ENCODE measurements at regions not wholly inside any gene's neighbourhood (a gene's known extent, or its start where the extent isn't known, plus 50 kb on each side); places are given as distances from the start of the nearest gene placed in this dataset.
"Not testable (repeated sequence)": the region's sequence is repeated elsewhere in the genome, so short reads cannot be mapped to it uniquely, and the experiment has no call there.

DNA sequence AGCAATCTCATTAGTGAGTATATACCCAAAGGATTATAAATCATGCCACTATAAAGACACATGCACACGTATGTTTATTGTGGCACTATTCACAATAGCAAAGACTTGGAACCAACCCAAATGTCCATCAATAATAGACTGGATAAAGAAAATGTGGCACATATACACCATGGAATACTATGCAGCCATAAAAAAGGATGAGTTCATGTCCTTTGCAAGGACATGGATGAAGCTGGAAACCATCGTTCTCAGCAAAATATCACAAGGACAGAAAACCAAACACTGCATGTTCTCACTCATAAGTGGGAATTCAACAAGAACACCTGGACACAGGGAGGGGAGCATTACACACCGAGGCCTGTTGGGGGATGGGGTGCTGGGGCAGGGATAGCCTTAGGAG is 252.9 kb upstream of the MSX2 start:
- H3K27ac ChIP-seq (ENCODE audit: control insufficient read depth, insufficient read depth); FAIRE-seq; H2AFZ ChIP-seq (ENCODE audit: control insufficient read depth, low read depth, low read length); H3K36me3 ChIP-seq (ENCODE audit: control insufficient read depth in 2 of 2, insufficient read depth in 2 of 2, low read length in 1 of 2); H3K4me3 ChIP-seq; H4K20me1 ChIP-seq (ENCODE audit: control insufficient read depth, insufficient read depth); H3K79me2 ChIP-seq (ENCODE audit: control insufficient read depth, insufficient read depth, low read length); SMC1A ChIA-PET (ENCODE audit: uncharacterized antibody, unreplicated experiment); H3K4me2 ChIP-seq (ENCODE audit: control insufficient read depth, insufficient read depth); H3K9ac ChIP-seq (ENCODE audit: control insufficient read depth, insufficient read depth, low read length); DNase-seq (ENCODE audit: low read depth, low spot score); POLR2A ChIA-PET; intact Hi-C loops (cut with micrococcal nuclease; ENCODE audit: unreplicated experiment); H3K27me3 ChIP-seq (replicated peaks in 1 of 2; ENCODE audit: control insufficient read depth in 2 of 2, insufficient read depth in 2 of 2, low read length in 1 of 2); H3K9me3 ChIP-seq (replicated peaks; ENCODE audit: control insufficient read depth, insufficient read depth, low read length); in situ Hi-C loops (cut with MboI); RAD21 ChIA-PET (ENCODE audit: unreplicated experiment); H3K4me1 ChIP-seq (ENCODE audit: control insufficient read depth, insufficient read depth, low read length); CTCF ChIA-PET; ATAC-seq; BruUV-seq (replicated peaks): not testable (repeated sequence)
- 0% methylated on average over 3 of the region's 3 CpGs for WGBS (ENCODE audit: insufficient coverage, insufficient replicate concordance, low lambda C conversion rate, missing lambda C conversion rate)

DNA sequence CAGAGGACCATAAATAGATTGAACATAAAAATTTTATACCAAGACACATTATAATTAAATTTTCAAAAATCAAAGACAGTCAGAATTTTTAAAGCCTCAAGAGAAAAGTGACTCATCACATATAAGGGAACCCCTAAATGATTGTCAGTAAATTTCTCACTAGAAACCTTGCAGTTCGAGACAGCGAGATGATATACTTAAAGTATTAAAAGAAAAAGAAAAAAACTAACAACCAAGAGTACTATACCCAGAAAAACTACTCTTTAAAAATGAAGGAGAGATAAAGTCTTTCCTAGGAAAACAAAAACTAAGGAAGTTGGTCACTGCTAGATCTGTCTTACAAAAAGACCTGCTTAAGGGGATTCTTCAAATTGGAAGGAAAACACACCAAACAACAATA is 251.4 kb upstream of the MSX2 start:
- BruUV-seq (replicated peaks) = no TSS peak
- DNase-seq (ENCODE audit: low read depth, low spot score) = no peak
- Histone ChIP-seq H3K4me3 (no peak overlapping the region), H3K9ac (ENCODE audit: control insufficient read depth, insufficient read depth, low read length) (no peak overlapping the region), H2AFZ (ENCODE audit: control insufficient read depth, low read depth, low read length) (no peak overlapping the region), H3K36me3 (ENCODE audit: control insufficient read depth in 2 of 2, insufficient read depth in 2 of 2, low read length in 1 of 2) (no peaks in the 10 kb centered on the region), H3K4me1 (ENCODE audit: control insufficient read depth, insufficient read depth, low read length) (no peaks in the 10 kb centered on the region), H3K9me3 (replicated peaks; ENCODE audit: control insufficient read depth, insufficient read depth, low read length) (no peaks in the 10 kb centered on the region), H3K4me2 (ENCODE audit: control insufficient read depth, insufficient read depth) (no peak overlapping the region), H4K20me1 (ENCODE audit: control insufficient read depth, insufficient read depth) (no peaks in the 10 kb centered on the region), H3K27ac (ENCODE audit: control insufficient read depth, insufficient read depth) (no peak overlapping the region), H3K27me3 (replicated peaks in 1 of 2; ENCODE audit: control insufficient read depth in 2 of 2, insufficient read depth in 2 of 2, low read length in 1 of 2) (no peaks in the 10 kb centered on the region), H3K79me2 (ENCODE audit: control insufficient read depth, insufficient read depth, low read length) (no peaks in the 10 kb centered on the region)
- ATAC-seq = no peak
- in situ Hi-C loops (cut with MboI) = no loop called here
- intact Hi-C loops (cut with micrococcal nuclease; ENCODE audit: unreplicated experiment) = no loop called here
- FAIRE-seq = no peak
- CTCF ChIA-PET = no interaction called here
- RAD21 ChIA-PET (ENCODE audit: unreplicated experiment) = no interaction called here
- POLR2A ChIA-PET = no interaction called here
- WGBS (ENCODE audit: insufficient coverage, insufficient replicate concordance, low lambda C conversion rate, missing lambda C conversion rate) = 29% methylated on average over 2 of the region's 2 CpGs
- SMC1A ChIA-PET (ENCODE audit: uncharacterized antibody, unreplicated experiment) = no interaction called here
- no peak for TF ChIP-seq RB1 (IDR thresholded peaks at IDR 0.05; ENCODE audit: borderline replicate concordance)
- no peak for TF ChIP-seq ZNF217 (IDR thresholded peaks at IDR 0.05)
- TF ChIP-seq, protein P1, sequence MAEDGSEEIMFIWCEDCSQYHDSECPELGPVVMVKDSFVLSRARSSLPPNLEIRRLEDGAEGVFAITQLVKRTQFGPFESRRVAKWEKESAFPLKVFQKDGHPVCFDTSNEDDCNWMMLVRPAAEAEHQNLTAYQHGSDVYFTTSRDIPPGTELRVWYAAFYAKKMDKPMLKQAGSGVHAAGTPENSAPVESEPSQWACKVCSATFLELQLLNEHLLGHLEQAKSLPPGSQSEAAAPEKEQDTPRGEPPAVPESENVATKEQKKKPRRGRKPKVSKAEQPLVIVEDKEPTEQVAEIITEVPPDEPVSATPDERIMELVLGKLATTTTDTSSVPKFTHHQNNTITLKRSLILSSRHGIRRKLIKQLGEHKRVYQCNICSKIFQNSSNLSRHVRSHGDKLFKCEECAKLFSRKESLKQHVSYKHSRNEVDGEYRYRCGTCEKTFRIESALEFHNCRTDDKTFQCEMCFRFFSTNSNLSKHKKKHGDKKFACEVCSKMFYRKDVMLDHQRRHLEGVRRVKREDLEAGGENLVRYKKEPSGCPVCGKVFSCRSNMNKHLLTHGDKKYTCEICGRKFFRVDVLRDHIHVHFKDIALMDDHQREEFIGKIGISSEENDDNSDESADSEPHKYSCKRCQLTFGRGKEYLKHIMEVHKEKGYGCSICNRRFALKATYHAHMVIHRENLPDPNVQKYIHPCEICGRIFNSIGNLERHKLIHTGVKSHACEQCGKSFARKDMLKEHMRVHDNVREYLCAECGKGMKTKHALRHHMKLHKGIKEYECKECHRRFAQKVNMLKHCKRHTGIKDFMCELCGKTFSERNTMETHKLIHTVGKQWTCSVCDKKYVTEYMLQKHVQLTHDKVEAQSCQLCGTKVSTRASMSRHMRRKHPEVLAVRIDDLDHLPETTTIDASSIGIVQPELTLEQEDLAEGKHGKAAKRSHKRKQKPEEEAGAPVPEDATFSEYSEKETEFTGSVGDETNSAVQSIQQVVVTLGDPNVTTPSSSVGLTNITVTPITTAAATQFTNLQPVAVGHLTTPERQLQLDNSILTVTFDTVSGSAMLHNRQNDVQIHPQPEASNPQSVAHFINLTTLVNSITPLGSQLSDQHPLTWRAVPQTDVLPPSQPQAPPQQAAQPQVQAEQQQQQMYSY (CRISPR knock-in tag; IDR thresholded peaks at IDR 0.05) = no peak
- TF ChIP-seq FOS (IDR thresholded peaks at IDR 0.05; ENCODE audit: borderline replicate concordance, extremely low read depth, insufficient read length) = no peak
- TF ChIP-seq NFXL1 (IDR thresholded peaks at IDR 0.05; ENCODE audit: borderline replicate concordance) = no peak
- TF ChIP-seq POU2F2 (IDR thresholded peaks at IDR 0.05; ENCODE audit: borderline replicate concordance, low read depth, low read length) = no peak
- TF ChIP-seq, protein P2, sequence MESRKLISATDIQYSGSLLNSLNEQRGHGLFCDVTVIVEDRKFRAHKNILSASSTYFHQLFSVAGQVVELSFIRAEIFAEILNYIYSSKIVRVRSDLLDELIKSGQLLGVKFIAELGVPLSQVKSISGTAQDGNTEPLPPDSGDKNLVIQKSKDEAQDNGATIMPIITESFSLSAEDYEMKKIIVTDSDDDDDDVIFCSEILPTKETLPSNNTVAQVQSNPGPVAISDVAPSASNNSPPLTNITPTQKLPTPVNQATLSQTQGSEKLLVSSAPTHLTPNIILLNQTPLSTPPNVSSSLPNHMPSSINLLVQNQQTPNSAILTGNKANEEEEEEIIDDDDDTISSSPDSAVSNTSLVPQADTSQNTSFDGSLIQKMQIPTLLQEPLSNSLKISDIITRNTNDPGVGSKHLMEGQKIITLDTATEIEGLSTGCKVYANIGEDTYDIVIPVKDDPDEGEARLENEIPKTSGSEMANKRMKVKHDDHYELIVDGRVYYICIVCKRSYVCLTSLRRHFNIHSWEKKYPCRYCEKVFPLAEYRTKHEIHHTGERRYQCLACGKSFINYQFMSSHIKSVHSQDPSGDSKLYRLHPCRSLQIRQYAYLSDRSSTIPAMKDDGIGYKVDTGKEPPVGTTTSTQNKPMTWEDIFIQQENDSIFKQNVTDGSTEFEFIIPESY (IDR thresholded peaks at IDR 0.05) = no peak
- no peak for TF ChIP-seq YY1 (IDR thresholded peaks at IDR 0.05; ENCODE audit: low read depth, low read length)
- no peak for TF ChIP-seq ZNF622 (IDR thresholded peaks at IDR 0.05)
- TF ChIP-seq, protein P3, sequence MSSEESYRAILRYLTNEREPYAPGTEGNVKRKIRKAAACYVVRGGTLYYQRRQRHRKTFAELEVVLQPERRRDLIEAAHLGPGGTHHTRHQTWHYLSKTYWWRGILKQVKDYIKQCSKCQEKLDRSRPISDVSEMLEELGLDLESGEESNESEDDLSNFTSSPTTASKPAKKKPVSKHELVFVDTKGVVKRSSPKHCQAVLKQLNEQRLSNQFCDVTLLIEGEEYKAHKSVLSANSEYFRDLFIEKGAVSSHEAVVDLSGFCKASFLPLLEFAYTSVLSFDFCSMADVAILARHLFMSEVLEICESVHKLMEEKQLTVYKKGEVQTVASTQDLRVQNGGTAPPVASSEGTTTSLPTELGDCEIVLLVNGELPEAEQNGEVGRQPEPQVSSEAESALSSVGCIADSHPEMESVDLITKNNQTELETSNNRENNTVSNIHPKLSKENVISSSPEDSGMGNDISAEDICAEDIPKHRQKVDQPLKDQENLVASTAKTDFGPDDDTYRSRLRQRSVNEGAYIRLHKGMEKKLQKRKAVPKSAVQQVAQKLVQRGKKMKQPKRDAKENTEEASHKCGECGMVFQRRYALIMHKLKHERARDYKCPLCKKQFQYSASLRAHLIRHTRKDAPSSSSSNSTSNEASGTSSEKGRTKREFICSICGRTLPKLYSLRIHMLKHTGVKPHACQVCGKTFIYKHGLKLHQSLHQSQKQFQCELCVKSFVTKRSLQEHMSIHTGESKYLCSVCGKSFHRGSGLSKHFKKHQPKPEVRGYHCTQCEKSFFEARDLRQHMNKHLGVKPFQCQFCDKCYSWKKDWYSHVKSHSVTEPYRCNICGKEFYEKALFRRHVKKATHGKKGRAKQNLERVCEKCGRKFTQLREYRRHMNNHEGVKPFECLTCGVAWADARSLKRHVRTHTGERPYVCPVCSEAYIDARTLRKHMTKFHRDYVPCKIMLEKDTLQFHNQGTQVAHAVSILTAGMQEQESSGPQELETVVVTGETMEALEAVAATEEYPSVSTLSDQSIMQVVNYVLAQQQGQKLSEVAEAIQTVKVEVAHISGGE (CRISPR knock-in tag; IDR thresholded peaks at IDR 0.05) = no peak

Data from GM12878 (cell line).